ENCODE measurements at regions not wholly inside any gene's neighbourhood (a gene's known extent, or its start where the extent isn't known, plus 50 kb on each side); places are given as distances from the start of the nearest gene placed in this dataset.

DNA sequence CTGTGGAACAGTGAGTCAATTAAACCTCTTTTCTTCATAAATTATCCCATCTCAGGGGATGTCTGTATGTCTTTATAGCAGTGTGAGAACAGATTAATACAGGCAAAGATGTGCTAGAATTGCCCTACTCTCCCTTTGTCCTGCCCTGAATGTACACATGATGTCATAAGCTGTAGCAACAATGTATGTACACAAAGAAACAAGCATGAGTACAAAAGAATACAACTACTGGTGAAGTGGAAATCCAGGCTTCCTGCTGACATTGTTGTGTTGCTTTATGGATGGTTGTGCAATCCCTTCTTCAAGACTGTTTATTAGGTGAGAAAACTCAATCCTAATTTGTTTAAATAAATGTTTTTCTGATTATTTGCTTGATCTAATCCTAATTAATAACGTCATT lies 446.6 kb downstream of the DSC3 start:
- TF ChIP-seq, protein P1, sequence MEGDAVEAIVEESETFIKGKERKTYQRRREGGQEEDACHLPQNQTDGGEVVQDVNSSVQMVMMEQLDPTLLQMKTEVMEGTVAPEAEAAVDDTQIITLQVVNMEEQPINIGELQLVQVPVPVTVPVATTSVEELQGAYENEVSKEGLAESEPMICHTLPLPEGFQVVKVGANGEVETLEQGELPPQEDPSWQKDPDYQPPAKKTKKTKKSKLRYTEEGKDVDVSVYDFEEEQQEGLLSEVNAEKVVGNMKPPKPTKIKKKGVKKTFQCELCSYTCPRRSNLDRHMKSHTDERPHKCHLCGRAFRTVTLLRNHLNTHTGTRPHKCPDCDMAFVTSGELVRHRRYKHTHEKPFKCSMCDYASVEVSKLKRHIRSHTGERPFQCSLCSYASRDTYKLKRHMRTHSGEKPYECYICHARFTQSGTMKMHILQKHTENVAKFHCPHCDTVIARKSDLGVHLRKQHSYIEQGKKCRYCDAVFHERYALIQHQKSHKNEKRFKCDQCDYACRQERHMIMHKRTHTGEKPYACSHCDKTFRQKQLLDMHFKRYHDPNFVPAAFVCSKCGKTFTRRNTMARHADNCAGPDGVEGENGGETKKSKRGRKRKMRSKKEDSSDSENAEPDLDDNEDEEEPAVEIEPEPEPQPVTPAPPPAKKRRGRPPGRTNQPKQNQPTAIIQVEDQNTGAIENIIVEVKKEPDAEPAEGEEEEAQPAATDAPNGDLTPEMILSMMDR (optimal IDR thresholded peaks at IDR 0.05 in 1 of 3, IDR thresholded peaks at IDR 0.05 in 1 of 3, conservative IDR thresholded peaks at IDR 0.05 in 1 of 3; ENCODE audit: extremely low read depth in 1 of 3, insufficient read depth in 2 of 3, low read length in 3 of 3) = no peak
- TF ChIP-seq EZH2 (IDR thresholded peaks at IDR 0.05; ENCODE audit: low read length) = no peak

Data from keratinocyte (primary cell).